Tibial artery (tissue), 4 donors: ENCODE measurements at regions not wholly inside any gene's neighbourhood (a gene's known extent, or its start where the extent isn't known, plus 50 kb on each side); places are given as distances from the start of the nearest gene placed in this dataset.

Experiments used
- DNase-seq, 2 donors: peaks; one replicate each; pipeline ENCODE4 v3.0.0-alpha.2; 2019
- H3K27ac ChIP-seq, 2 donors: fragments of 200-600 bp; sonication (generic) in 1 of 2; 1 replicate in 1 of 2; 2 replicates in 1 of 2; pipeline ENCODE4 v1.5.1; 2018 to 2019; ENCODE audit warnings: mild to moderate bottlenecking in 1 of 2
- H3K27me3 ChIP-seq, 2 donors: fragments of 200-600 bp; sonication (generic) in 1 of 2; one replicate each; pipeline versions ENCODE4 v1.5.1 to v1.6.0; 2016 to 2019
- H3K36me3 ChIP-seq, 3 donors: fragments of 200-600 bp; sonication (generic) in 2 of 3; one replicate each; pipeline ENCODE4 v1.5.1; 2016 to 2019; ENCODE audit warnings: mild to moderate bottlenecking in 2 of 3
- H3K4me1 ChIP-seq, 4 donors: fragments of 200-600 bp; sonication (generic) in 2 of 4; 1 replicate in 3 of 4; 2 replicates in 1 of 4; pipeline ENCODE4 v1.5.1; 2016 to 2019
- H3K4me3 ChIP-seq, 2 donors: fragments of 200-600 bp; sonication (generic) in 1 of 2; 1 replicate in 1 of 2; 2 replicates in 1 of 2; pipeline ENCODE4 v1.5.1; 2018 to 2019; ENCODE audit warnings: mild to moderate bottlenecking in 2 of 2
- H3K9me3 ChIP-seq, 3 donors: fragments of 200-600 bp; sonication (generic) in 1 of 3; one replicate each; pipeline ENCODE4 v1.5.1; 2016 to 2019
- CTCF ChIP-seq, 2 experiments: fragments of 200-600 bp in 1 of 2; fragments of 450-650 bp in 1 of 2; IDR thresholded peaks; one replicate each; pipeline ENCODE4 v1.5.1; 2017 to 2019; ENCODE audit warnings: antibody characterized with exemption in 2 of 2, mild to moderate bottlenecking in 1 of 2, moderate library complexity in 1 of 2
- intact Hi-C: fragments of 100-400 bp; cut with DNase I; formaldehyde crosslinking; loops from one replicate; pipeline ENCODE4 v1.15.0; 2023; ENCODE audit warnings: low total_unique reads

GRCh38 chr1:55916481-55916880, 662.9 kb downstream of the PLPP3 start:
- Histone ChIP-seq H3K9me3 (no peaks in the 10 kb centered on the region), H3K27ac (no peak overlapping the region), H3K4me3 (no peak overlapping the region), H3K36me3 (no peaks in the 10 kb centered on the region), H3K27me3 (no peaks in the 10 kb centered on the region), H3K4me1 (peaks cover 0 to 2% (median 0%) of the 10 kb centered on the region in 4 donors)
- no peak for DNase-seq
- TF ChIP-seq CTCF (IDR thresholded peaks at IDR 0.05): no peak
- intact Hi-C loops: no loop called here

- Histone ChIP-seq H3K36me3 (no peaks in the 10 kb centered on the region), H3K9me3 (no peaks in the 10 kb centered on the region), H3K4me3 (no peak overlapping the region), H3K27me3 (no peaks in the 10 kb centered on the region), H3K4me1 (peaks cover 0 to 2% (median 0%) of the 10 kb centered on the region in 4 donors), H3K27ac (no peak overlapping the region)
- intact Hi-C loops: no loop called here
- DNase-seq: no peak
- TF ChIP-seq CTCF (IDR thresholded peaks at IDR 0.05): no peak
Measured at GRCh38 chr1:55913565-55913964, 665.8 kb downstream of the PLPP3 start.

DNA sequence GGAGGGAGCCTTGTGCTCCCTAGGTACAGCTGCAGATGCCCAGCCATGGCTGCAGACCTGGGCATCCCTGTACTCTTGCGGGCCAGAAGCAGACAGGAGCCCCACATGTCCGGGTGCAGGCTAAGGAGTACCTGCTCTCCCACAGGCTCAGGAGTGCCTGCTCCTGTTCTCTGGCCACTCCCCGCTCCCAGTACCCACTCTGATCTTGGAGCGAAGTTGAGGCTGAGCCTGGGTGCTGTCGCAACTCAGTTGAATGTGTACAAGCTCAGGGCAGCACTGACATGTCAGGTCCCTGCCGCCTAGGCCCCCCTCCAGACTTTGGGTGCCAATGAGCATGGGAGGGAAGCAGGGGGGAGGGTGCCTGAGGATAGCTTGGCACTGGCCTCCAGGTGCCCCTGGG, 666.9 kb downstream of the PLPP3 start:
- TF ChIP-seq CTCF (IDR thresholded peaks at IDR 0.05): no peak
- DNase-seq: no peak
- H3K27ac ChIP-seq: no peak overlapping the region
- no peaks in the 10 kb centered on the region for H3K27me3 ChIP-seq
- H3K4me1 ChIP-seq: peaks cover 0 to 2% (median 0%) of the 10 kb centered on the region in 4 donors
- intact Hi-C loops: no loop called here
- no peak overlapping the region for H3K4me3 ChIP-seq
- H3K9me3 ChIP-seq: no peaks in the 10 kb centered on the region
- no peaks in the 10 kb centered on the region for H3K36me3 ChIP-seq

- Histone ChIP-seq H3K36me3 (no peaks in the 10 kb centered on the region), H3K27ac (no peak overlapping the region), H3K4me3 (no peak overlapping the region), H3K27me3 (no peaks in the 10 kb centered on the region), H3K9me3 (no peaks in the 10 kb centered on the region), H3K4me1 (no peaks in the 10 kb centered on the region)
- no peak for DNase-seq
- TF ChIP-seq CTCF (IDR thresholded peaks at IDR 0.05): no peak
- intact Hi-C loops: no loop called here
Measured at GRCh38 chr1:55904541-55904940, 674.8 kb downstream of the PLPP3 start.

DNA sequence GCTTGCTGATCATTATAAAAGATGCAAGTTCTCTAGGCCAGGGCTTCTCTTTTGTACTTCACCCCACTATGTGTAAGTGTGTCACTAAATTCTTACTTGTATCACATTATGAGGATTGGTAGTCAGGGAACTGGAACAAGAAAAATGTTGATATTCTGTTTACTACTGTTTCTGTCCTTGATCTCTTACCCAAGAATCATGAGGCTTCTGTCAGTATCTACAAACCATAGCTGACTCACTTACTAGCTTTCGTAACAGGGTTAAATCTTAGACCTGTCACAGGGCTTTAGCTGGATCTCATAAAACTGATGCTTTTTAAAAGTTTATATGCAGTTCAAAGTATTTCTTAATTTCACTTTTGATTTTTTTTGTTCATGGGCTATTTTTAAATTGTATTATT, 681.2 kb downstream of the PLPP3 start:
- Histone ChIP-seq H3K27ac (no peak overlapping the region), H3K27me3 (no peaks in the 10 kb centered on the region), H3K4me3 (no peak overlapping the region), H3K4me1 (peaks cover 0 to 7% (median 0%) of the 10 kb centered on the region in 4 donors), H3K36me3 (no peaks in the 10 kb centered on the region), H3K9me3 (peaks cover 0 to 14% (median 0%) of the 10 kb centered on the region in 3 donors)
- intact Hi-C loops: no loop called here
- no peak for TF ChIP-seq CTCF (IDR thresholded peaks at IDR 0.05)
- DNase-seq: no peak

GRCh38 chr1:55896210-55896609, 681.0 kb upstream of the USP24 start:
- intact Hi-C loops: no loop called here
- peaks cover 0 to 7% (median 0%) of the 10 kb centered on the region in 4 donors for H3K4me1 ChIP-seq
- H3K9me3 ChIP-seq: peaks cover 0 to 22% (median 0%) of the 10 kb centered on the region in 3 donors
- no peak overlapping the region for H3K4me3 ChIP-seq
- no peaks in the 10 kb centered on the region for H3K27me3 ChIP-seq
- TF ChIP-seq CTCF (IDR thresholded peaks at IDR 0.05): no peak
- no peak for DNase-seq
- H3K36me3 ChIP-seq: no peaks in the 10 kb centered on the region
- no peak overlapping the region for H3K27ac ChIP-seq
